Medulla oblongata (tissue), 1 donor: ENCODE measurements at regions not wholly inside any gene's neighbourhood (a gene's known extent, or its start where the extent isn't known, plus 50 kb on each side); places are given as distances from the start of the nearest gene placed in this dataset.

Source experiments
- DNase-seq: peaks from one replicate; pipeline ENCODE4 v3.0.0-alpha.2; 2015; ENCODE audit errors: extremely low spot score

DNA sequence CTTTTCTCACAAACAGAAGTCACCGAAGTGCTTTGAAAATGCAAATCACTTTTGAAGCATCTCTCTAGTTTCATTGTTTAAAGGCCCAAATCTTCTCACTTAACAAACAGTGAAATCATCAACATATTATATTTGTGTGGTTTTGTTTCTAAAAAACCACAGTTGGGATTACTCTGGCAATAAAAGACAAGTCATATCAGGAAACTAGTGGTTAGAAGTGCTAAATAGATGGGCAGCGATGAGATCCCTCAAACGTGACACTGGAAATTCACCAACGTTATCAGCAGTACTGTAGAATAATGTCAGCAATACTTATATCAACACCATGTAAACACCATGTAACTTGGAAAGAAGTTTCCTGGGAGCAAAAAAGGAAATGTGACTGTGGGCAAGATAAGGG lies 893.5 kb downstream of the SUCLG1 start:
- DNase-seq, result no peak

DNA sequence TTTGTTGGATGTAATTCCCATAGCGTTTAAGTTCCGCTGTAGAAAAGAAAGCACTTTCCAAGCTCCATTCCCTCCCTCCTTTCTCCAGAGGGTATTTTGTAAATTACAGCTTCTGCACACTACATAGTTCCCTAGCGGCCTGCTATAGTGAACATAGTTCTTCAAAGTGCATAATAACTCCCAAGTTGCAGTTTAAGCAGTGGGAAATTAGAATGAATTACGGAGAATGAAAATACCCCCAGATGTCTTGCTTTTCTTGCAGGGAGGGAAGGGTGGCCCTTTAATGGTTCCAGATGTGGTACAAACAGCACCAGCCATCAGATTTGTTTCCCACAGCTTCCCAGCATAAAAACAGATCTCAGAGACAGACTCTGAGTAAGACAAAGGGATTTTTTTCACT lies 893.9 kb downstream of the SUCLG1 start:
- DNase-seq, result no peak

DNA sequence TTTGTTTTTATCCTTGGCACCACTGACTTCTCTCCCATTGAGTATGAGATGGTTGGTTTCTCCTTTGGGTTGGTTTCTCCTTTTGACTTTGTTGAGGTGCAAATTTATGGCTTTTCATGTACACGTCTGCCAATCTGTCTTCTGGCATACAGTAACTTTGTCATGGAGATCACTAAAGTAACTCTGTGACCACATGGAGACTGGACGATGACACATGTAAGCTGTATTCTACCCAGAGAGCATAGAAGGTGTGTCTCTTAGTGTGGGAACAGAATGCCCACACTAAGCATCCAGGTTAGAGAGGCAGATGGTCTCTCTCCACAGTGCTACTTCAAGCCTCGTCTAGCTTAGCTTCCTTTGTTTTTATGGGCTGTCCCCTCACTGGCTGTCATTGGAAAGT lies 897.5 kb downstream of the SUCLG1 start:
- DNase-seq, result no peak

DNA sequence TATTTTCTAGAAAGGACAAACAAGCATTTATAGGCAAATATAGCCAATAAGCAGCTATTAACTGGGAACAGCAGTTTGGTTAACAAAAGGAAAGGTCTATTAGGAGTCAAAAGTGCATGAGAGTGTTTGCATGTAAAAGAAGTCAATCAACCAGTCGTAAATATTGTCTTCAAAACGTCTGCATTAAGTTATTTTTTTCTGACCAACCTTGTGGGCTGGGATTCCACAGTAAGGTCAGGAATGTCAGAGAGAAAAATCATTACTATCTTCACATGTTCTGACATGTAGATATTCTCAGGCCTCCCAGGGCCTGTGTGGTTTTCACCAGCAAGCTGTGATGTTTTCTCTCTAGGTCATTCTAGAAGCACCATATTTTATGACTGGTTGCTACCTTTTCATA lies 922.5 kb downstream of the SUCLG1 start:
- DNase-seq, result no peak

DNA sequence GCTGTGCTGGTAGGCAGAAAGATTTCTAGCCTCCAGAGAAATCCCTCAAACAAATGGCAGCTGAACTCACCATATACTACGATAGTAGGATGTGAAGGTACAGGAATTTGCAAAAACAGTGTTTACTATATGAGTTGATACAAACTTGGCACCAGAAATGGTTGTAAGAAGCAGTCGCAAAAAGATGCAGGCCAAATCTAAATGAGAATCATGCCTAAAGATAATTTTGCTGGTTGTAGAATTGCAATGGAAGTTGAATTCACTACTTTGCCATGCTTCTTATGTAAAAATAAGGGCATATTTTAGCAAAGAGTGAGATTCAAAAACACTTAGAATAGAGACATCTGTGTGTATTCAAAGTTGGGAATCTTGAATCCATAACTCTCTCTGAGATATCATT lies 924.7 kb downstream of the SUCLG1 start:
- DNase-seq, result no peak

DNA sequence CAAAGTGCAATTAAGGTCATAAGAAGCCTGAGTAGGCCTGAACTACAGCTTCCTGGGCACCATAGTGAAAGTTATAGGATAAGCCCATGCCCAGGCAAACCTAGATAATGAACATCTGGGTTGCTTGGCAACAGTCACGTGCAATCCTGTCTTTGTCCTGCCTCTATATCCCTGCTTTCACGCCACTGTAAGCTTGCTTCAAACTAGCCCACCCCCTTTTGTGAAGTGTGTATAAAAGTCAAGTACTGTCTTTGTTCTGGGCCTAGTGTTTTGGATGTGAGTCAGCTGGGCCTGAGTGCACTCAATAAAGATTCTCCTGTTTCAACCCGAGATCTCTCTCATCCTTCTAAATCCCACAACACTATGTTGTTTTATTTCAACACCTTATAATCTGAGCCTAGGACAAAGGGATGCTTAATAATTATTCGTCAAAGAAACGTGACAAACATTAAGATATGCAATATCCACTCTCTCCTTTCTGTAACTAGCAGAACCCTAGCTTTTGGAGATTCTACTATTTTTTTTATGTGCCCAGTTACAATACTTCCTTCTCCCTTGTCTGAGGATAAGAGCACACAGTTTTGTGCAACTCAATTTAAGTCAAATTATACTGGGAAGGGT lies 927.8 kb downstream of the SUCLG1 start:
- peak; percentile 2 for DNase-seq

DNA sequence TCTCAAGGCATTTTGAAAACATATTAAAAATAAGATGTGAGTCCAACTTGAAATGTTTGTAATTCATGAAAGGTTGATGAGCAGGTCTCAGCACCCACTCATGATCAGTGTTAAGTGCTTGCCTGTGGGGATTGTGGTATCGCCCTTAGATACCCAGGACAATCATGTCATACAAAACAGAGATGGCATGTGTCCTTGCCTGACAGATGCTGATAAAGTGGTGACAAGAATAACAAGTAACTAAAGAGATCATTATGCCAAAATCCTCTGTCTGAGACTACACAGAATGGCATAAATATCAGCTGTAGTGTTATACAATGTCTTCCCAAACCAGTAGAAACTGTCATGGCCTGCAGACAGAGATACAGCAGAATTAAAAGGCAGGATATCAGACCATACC lies 930.3 kb downstream of the SUCLG1 start:
- DNase-seq, result no peak

DNA sequence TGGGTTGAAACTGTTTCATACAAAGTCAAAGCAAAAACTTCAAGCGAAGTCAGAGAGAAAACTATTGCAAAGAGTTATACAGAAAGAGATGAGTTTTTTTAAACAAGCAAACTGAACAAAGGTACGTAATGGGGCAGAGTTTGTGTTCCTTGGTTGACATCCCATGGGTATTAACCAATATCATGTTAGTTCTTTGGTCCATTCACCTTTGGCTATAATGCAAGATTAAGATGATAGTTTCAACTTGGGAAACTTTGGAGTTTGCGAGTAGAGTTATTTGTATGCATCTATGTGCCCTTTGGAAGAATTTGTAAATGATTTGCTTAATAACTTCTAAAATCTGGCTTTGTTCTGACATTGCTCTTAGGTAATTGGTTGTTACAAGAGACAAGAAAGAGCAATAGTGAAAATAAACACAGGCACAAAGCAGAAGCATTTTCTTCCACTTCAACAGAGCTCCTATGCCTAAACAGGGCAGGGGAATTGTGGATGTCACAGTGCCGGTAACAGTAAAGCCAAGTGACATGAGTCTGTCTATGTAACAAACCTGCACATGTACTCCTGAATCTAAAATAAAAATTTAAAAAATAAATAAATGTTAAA lies 936.1 kb downstream of the SUCLG1 start:
- DNase-seq, result no peak

DNA sequence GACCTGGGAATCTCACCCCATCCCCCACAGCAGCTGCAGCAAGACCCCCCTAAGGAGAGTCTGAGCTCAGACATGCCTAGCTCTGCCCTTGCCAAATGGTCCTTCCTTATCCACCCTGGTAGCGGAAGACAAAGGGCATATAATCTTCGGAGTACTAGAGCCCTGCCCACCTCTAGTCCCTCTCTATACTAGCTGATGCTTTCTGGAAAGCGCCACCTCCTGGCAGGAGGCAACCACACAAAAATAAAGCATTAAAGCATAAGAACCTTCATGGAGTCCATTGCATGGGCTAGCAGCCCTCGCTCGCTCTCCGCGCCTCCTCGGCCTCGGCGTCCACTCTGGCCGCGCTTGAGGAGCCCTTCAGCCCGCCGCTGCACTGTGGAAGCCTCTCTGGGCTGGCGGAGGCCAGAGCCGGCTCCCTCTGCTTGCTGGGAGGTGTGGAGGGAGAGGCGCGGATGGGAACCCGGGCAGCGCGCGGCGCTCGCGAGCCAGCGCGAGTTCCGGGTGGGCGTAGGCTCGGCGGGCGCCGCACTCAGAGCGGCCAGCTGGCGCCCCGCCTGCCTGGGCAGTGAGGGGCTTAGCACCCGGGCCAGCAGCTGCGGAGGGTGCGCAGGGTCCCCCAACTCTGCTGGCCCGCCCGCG lies 941.2 kb downstream of the SUCLG1 start:
- no peak for DNase-seq

DNA sequence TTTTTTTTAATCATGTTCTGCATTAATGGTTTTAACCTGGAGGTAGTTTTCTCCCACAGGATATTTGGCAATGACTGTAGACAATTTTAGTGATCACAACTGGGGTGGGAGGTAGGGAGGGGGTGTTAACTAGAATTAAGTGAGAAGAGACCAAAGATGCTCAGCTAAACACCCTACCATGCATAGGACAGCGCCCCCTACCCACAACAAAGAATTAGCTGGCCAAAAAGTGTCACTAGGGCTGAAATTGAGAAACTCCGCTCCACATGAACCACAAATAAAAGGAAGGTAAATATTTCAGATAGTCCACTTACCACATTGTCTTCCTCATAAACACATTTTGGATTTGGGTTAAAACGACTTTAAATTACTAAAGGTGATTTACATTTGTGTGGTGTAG lies 942.6 kb downstream of the SUCLG1 start:
- no peak for DNase-seq

DNA sequence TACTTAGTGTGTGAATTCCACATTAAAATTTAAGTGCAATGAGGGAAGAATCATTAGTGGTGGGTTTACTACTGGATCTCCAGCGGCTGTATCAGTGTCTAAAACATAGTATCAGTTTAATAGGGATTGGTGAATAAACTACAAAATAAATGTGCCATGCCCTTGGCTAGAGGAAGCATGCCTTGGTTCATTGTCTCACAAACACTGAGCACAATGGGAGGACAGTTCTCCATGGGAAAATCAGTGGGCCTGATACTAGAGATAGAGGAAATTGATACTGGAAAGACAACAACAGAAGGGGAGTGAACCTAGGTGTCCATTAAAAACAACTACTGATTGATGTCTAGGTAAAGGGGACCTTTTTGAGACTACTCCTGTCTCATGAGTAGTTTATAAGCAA lies 971.6 kb downstream of the SUCLG1 start:
- DNase-seq, result no peak

DNA sequence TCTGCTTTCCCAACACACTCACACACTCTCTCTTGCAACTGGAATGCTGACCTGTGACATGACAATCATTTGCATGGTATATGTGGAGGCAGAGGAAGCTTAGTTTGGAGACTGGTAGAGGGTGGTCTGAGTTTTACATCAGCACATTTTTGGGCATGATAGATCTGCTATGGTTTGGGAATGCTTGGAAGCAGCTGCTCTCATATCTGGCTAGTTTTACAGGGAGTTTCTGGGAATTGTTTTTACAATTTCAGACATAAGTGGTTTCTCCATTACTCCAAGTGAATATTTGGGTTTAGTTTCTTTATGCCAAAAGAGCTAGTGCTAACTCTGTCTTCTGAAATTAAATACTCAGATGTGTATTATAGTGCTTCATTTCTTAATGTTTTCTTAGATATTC lies 977.6 kb downstream of the SUCLG1 start:
- DNase-seq, result no peak

DNA sequence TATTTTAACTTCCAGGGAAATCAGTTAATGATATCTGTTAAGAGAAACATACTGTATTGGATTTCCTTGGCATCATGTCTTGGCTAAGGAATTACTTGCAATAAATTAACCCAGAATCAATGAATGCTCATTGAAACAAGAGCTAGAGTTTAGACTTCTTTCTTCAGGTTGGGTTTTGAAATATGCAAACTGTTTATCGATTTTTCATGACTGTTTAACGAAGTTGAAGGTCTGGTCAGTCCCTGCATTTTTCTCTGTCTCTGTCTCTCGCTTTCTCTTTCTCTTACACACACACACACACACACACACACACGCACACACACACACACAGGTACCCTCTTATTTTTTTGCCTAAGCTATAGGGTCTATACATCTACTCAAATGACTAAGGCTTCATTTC lies 981.0 kb downstream of the SUCLG1 start:
- no peak for DNase-seq

DNA sequence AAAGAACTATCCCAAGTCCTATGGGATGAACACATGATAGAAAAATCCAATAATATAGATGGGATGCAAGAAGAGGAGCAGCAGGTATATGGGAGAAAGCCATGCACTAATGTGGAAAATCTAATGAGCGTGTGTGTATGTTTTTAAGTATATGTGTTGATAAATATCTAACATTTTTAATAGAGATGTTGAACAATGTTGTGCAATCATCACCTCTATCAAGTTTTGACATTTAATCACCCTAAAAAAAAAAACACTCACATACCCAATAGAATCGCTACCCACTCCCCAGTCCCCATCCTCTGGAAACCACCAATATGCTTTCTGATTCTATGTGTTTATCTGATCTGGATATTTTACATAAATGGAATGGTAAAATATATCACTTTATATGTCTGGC lies 983.7 kb downstream of the SUCLG1 start:
- no peak for DNase-seq

DNA sequence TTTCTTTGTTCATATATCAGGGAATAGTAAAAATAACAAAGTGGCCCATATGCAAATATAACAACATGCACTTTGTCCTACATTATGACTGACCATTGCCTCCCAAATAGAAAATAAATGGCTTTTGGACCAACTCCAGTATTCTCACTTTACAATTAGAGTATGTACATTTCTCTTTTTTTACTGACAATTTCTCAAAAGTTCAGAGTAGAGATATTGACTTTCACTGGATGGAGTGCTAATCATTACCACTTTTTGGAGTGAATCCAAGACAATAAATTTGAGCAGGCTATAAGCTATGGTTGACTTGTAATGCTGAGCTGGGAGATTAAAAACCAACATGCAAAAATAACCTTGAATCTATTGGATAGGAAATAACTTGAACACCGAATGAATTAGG lies 987.4 kb downstream of the SUCLG1 start:
- DNase-seq, result no peak

DNA sequence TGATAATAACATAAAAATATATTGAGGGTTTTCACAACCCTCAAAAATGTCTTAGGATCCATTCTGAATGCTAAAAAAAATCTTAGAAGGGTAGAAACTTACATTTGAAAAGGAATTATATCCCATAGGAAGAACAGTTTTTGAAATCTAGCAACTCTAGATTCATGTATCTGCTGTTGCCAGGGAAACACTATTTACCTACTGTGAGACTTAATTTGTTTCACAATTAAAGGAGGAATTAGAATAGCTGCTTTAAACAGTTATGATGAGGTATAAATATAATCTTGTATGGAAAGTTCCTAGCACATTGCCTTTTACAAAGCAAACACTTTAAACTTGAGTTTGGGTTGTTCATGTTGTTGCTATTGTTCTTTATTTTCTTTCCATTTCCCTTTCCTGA lies 988.2 kb downstream of the SUCLG1 start:
- no peak for DNase-seq

DNA sequence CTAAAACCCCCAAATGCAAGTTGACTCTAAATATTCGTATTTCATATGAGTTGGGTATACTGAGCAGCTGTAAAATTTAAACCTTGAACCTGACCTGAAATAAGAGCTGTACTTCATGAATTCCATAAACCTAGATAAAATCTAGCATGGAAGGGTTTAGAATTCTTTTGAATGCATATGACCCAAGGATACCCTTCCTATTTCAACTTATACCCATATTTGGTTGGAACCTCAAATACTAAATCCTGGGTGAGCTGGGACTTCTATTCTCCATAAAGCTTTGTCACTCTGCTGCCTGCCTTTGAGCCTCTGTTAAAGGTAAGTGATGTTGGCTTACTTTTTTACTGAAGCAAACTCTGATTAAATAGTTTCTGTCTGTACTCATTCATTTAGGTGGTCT lies 994.6 kb downstream of the SUCLG1 start:
- DNase-seq, result no peak

DNA sequence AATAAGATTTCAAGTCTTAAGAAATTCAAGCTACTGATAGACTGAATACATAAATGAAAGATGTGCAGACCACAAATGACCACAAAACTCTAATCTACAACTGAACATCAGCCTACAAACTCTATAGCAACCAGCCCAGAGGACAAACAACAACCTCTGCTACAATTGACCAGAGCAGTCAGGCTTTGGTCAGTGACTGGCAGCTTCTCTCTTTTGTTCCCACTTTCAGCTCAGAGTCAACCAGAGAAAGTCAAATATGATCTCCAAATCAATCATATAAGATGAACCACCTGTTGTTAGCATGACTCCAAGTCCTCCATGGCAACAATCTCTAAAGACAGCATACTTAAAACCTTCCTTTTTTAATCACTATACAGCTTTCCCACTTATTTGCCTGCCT lies 996.2 kb downstream of the SUCLG1 start:
- no peak for DNase-seq

DNA sequence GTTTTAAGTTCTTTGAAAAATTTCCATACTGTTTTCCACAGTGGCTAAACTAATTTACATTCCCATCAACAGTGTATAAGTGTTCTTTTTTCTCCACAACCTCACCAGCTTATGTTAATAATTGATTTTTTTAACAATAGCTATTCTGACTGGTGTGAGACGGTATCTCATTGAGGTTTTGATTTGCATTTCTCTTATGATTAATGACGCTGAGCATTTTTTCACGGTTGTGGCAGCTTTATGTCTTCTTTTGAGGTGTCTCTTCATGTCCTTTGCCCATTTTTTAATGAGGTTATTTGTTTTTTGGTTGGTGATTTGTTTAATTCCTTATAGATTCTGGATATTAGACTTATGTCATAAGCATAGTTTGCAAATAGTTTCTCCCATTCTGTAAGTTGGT lies 997.9 kb downstream of the SUCLG1 start:
- no peak for DNase-seq

DNA sequence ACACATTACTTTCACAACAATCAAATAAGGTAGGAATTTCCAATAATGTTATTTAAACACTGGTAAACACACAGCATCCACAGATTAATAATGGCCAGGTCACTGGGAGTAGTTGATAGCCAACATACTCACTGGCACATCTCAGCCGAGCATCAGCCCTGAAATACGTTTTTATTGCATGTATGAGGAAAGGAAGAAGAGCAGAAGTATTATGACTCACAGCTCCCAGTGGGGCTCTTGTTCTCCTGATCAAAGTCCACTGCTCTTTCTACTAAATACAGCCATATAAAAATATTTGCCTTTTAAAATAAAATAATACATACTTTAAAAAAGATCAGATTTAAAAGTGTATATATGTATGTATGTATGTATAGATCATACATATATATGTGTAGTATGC lies 999.6 kb downstream of the SUCLG1 start:
- DNase-seq, result no peak

DNA sequence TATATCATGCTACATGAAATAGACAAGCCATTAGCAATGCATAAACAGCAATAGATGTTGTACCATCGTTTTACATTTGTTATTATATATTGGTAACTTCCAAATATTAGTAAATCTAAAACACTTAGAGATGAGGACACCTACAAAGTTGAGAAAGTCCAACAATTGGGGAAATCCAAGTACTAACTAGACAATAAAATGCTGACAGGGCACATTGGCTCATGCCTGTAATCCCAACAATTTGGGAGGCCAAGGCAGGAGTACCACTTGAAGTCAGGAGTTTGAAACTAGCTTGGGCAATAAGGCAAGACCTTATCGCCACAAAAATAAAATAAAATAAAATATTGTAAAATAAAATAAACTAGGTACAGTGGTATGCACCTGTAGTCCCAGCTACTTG lies 1023.1 kb downstream of the SUCLG1 start:
- no peak for DNase-seq

DNA sequence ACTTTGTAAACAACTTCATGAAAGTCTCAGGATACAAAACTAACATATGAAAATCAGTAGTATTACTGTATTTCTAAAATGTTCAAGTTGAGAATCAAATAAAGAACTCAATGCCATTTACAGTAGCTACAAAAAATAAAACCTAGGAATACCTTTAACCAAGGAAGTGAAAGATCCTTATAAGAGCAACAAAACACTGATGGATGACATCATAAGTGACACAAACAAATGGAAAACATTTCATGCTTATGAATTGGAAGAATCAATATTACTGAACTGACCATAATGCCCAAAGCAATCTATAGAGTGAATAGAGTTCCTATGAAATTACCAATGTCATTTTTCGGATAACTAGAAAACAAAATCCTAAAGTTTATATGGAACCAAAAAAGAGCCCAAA lies 1038.1 kb downstream of the SUCLG1 start:
- no peak for DNase-seq

DNA sequence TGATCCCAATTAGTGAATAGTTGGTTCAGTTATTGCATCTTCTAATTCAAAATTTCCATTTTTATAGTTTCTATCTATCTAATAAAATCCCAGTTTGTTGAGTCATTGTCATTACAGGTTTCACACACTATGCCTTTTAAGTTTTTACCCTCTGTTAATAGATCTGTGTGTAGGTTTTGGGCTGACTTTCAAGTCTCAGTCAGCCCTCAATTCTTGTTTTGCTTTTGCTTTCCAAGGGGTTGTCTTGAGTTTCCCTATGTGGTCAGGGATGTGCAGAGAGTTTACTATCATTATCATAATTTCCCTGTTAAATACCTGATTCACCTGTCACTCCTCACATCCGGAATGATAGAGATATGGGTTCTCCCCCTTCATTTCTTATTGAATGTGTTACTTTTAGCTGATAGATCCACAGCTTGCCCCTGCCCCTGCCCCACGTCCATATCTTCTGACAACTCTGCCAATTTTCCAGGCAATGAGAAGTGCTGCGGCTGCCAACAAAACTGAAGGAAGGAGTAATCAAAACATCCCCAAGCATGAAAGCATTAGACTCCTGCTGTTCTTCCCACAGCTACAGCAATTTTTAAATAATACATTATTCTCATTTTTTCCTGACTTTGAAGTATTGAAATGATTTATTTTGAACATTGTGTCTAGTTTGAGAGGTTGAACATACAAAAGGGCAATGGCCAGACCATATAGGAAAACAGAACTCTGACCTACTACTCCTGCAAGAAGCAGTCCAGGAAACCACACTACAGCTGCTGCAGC lies 1064.8 kb downstream of the SUCLG1 start:
- DNase-seq, result no peak
